IMR-90 (cell line): ENCODE measurements at regions not wholly inside any gene's neighbourhood (a gene's known extent, or its start where the extent isn't known, plus 50 kb on each side); places are given as distances from the start of the nearest gene placed in this dataset.
"Not testable (repeated sequence)": the region's sequence is repeated elsewhere in the genome, so short reads cannot be mapped to it uniquely, and the experiment has no call there.

Experiments
- ATAC-seq: fragments of 200-7000 bp; cut with Tn5 transposase; 2 replicates; pipeline ENCODE4 v1.9.1; 2020; ENCODE audit warnings: low read depth, mild to moderate bottlenecking, moderate library complexity
- BruUV-seq: library from RNA; stranded (reverse); fragments of 400-500 nt; replicated peaks from 2 replicates; lab custom pipeline; 2021; lab: Mats Ljungman, UMichigan
- CTCF ChIA-PET: fragments of 300-600 bp; formaldehyde crosslinking; extraction: SDS; loops from one replicate; lab custom pipeline; 2021; ENCODE audit warnings: antibody characterized with exemption; lab: Yijun Ruan, JAX
- POLR2A ChIA-PET: fragments of 300-600 bp; sonication (Branson Sonifier 250); formaldehyde crosslinking; loops from one replicate; lab custom pipeline; 2022; ENCODE audit warnings: antibody characterized with exemption; ENCODE audit not compliant: unreplicated experiment; lab: Charles Lee
- DNase-seq: peaks from one replicate; pipeline ENCODE4 v3.0.0; 2013
- H2AFZ ChIP-seq: replicated peaks from 2 replicates; pipeline ENCODE3; 2013; ENCODE audit warnings: low read length, mild to moderate bottlenecking; ENCODE audit not compliant: poor library complexity
- H2AK5ac ChIP-seq: 2 replicates; pipeline ENCODE4 v1.6.1; 2013; ENCODE audit warnings: low read depth, low read length, inconsistent platforms
- H2AK9ac ChIP-seq: replicated peaks from 2 replicates; pipeline ENCODE3; 2013; ENCODE audit warnings: mild to moderate bottlenecking, low read depth, low read length, moderate library complexity; ENCODE audit not compliant: poor library complexity
- H2BK120ac ChIP-seq: 2 replicates; pipeline ENCODE4 v1.6.1; 2013; ENCODE audit warnings: low read depth, low read length, inconsistent platforms
- H2BK15ac ChIP-seq: 3 replicates; pipeline ENCODE4 v1.6.1; 2013; ENCODE audit warnings: low read depth, low read length, inconsistent platforms
- H2BK20ac ChIP-seq: 2 replicates; pipeline ENCODE4 v1.6.1; 2013; ENCODE audit warnings: low read depth, mild to moderate bottlenecking, inconsistent platforms, low read length, moderate library complexity
- H2BK5ac ChIP-seq: 2 replicates; pipeline ENCODE4 v1.6.1; 2013; ENCODE audit warnings: mild to moderate bottlenecking, low read depth, low read length, inconsistent platforms; ENCODE audit not compliant: poor library complexity, severe bottlenecking
- H3K14ac ChIP-seq: replicated peaks from 2 replicates; pipeline ENCODE4 v1.6.1; 2013; ENCODE audit warnings: low read depth, low read length, inconsistent platforms
- H3K18ac ChIP-seq: 2 replicates; pipeline ENCODE4 v1.6.1; 2013; ENCODE audit warnings: low read depth, low read length, control low read depth
- H3K23ac ChIP-seq: 2 replicates; pipeline ENCODE4 v1.6.1; 2013; ENCODE audit warnings: low read depth, low read length, inconsistent platforms
- H3K27ac ChIP-seq: 2 replicates; pipeline ENCODE4 v1.5.1; 2013; ENCODE audit warnings: mild to moderate bottlenecking, control low read depth, low read length; ENCODE audit not compliant: insufficient read depth
- H3K27me3 ChIP-seq: 2 replicates; pipeline ENCODE4 v1.6.1; 2013; ENCODE audit warnings: low read length; ENCODE audit not compliant: control insufficient read depth, insufficient read depth
- H3K36me3 ChIP-seq: 2 replicates; pipeline ENCODE4 v1.6.1; 2013; ENCODE audit warnings: low read length, mixed read lengths; ENCODE audit not compliant: control insufficient read depth, insufficient read depth
- H3K4ac ChIP-seq: 2 replicates; pipeline ENCODE4 v1.6.1; 2013; ENCODE audit warnings: low read depth, low read length, inconsistent platforms
- H3K4me1 ChIP-seq: 2 replicates; pipeline ENCODE4 v1.6.1; 2013; ENCODE audit warnings: low read length, mixed read lengths; ENCODE audit not compliant: control insufficient read depth, insufficient read depth
- H3K4me2 ChIP-seq: 2 replicates; pipeline ENCODE4 v1.6.1; 2013; ENCODE audit warnings: low read depth, mild to moderate bottlenecking, control low read depth, low read length, moderate library complexity
- H3K4me3 ChIP-seq: 2 replicates; pipeline ENCODE4 v1.5.1; 2013; ENCODE audit warnings: low read depth, mild to moderate bottlenecking, control low read depth, low read length, moderate library complexity; ENCODE audit not compliant: insufficient read depth
- H3K56ac ChIP-seq: 2 replicates; pipeline ENCODE4 v1.6.1; 2013; ENCODE audit warnings: low read length, inconsistent platforms; ENCODE audit not compliant: insufficient read depth; ENCODE audit errors: extremely low read depth
- H3K79me1 ChIP-seq, 2 experiments: 2 replicates each; pipeline ENCODE4 v1.6.1; 2013; ENCODE audit warnings: low read length in 2 of 2, inconsistent platforms in 1 of 2, low read depth in 1 of 2
- H3K9ac ChIP-seq: 2 replicates; pipeline ENCODE4 v1.6.1; 2013; ENCODE audit warnings: low read depth, low read length, control low read depth
- H3K9me1 ChIP-seq: 2 replicates; pipeline ENCODE4 v1.6.1; 2013; ENCODE audit warnings: low read length, inconsistent platforms; ENCODE audit not compliant: insufficient read depth
- H3K9me3 ChIP-seq: 2 replicates; pipeline ENCODE4 v1.6.1; 2013; ENCODE audit warnings: low read length; ENCODE audit not compliant: control insufficient read depth, insufficient read depth
- H4K20me1 ChIP-seq: 2 replicates; pipeline ENCODE4 v1.6.1; 2013; ENCODE audit warnings: low read length, inconsistent platforms; ENCODE audit not compliant: insufficient read depth
- H4K5ac ChIP-seq: 2 replicates; pipeline ENCODE4 v1.6.1; 2013; ENCODE audit warnings: mild to moderate bottlenecking, low read depth, low read length, control low read depth
- H4K8ac ChIP-seq, 2 experiments: 2 replicates each; pipeline ENCODE4 v1.6.1; 2013; ENCODE audit warnings: low read depth in 2 of 2, low read length in 2 of 2, control low read depth in 1 of 2, inconsistent platforms in 1 of 2
- H4K91ac ChIP-seq: 2 replicates; pipeline ENCODE4 v1.6.1; 2013; ENCODE audit warnings: low read depth, low read length, inconsistent platforms; ENCODE audit not compliant: insufficient read depth
- MAFK ChIP-seq: IDR thresholded peaks from 2 replicates; pipeline ENCODE4 v1.6.1; 2012; ENCODE audit warnings: low read depth, low read length, improper control_type of control experiment
- MXI1 ChIP-seq: IDR thresholded peaks from 2 replicates; pipeline ENCODE4 v1.6.1; 2012; ENCODE audit warnings: low read depth, mild to moderate bottlenecking, low read length, moderate library complexity, borderline replicate concordance
- POLR2A ChIP-seq: IDR thresholded peaks from 2 replicates; pipeline ENCODE4 v1.6.1; 2012; ENCODE audit warnings: mild to moderate bottlenecking, low read depth, low read length
- WGBS, 2 experiments: methylation state at CpG; one replicate each; pipeline versions ENCODE4 v1.1.5 to v1.1.7; 2013; ENCODE audit warnings: missing lambda C conversion rate in 2 of 2; ENCODE audit not compliant: insufficient read length in 1 of 2; ENCODE audit errors: extremely low coverage in 2 of 2; 5-methylcytosine and 5-hydroxymethylcytosine counted together
- dilution Hi-C: fragments of 300-500 bp; cut with HindIII; formaldehyde crosslinking; loops from one replicate; pipeline ENCODE4 v1.14.3; 2018; ENCODE audit warnings: low sequenced_read_pairs; ENCODE audit not compliant: unreplicated experiment
- in situ Hi-C: fragments of 300-500 bp; cut with MboI; formaldehyde crosslinking; loops from 3 replicates; pipeline ENCODE4 v1.14.3; 2019; ENCODE audit warnings: low sequenced_read_pairs, inconsistent platforms, mixed read lengths
- intact Hi-C: fragments of 100-400 bp; cut with micrococcal nuclease; formaldehyde crosslinking; loops from 2 replicates; pipeline ENCODE4 v1.10.0; 2022

DNA sequence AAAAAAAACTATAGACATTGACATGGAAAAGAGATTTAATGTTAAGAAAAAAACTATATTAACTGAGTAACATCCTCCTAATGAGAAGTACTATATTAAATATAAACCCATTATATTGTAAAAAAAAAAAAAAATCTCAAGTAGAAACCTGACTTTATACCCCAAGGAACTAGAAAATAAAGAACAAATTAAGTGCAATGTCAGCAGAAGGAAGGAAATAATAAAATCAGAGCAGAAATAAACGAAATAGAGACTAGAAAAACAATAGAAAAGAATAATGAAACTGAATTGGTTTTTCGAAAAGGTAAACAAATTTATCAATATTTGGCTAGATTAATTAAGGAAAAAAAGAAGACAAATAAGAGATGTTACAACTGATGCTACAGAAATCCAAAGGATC lies 329.1 kb upstream of the ZNF608 start:
- Histone ChIP-seq H3K4me3 (no peak overlapping the region), H2AK5ac (no peak overlapping the region), H3K27me3 (no peaks in the 10 kb centered on the region), H3K56ac (no peak overlapping the region), H3K4me1 (no peaks in the 10 kb centered on the region), H2BK120ac (no peak overlapping the region), H3K14ac (no peak overlapping the region), H3K18ac (no peak overlapping the region), H4K5ac (no peak overlapping the region), H4K20me1 (no peaks in the 10 kb centered on the region), H2AK9ac (no peak overlapping the region), H3K4me2 (no peak overlapping the region), H3K36me3 (no peaks in the 10 kb centered on the region), H3K27ac (no peak overlapping the region), H2BK15ac (no peak overlapping the region), H4K8ac (no peak overlapping the region), H3K4ac (no peak overlapping the region), H3K9ac (no peak overlapping the region), H3K23ac (no peak overlapping the region), H2AFZ (no peak overlapping the region), H4K91ac (no peak overlapping the region), H2BK5ac (no peak overlapping the region), H3K79me1 (no peaks in the 10 kb centered on the region), H2BK20ac (no peak overlapping the region), H3K9me1 (no peaks in the 10 kb centered on the region), H3K9me3 (peaks cover 11% of the 10 kb centered on the region; the same call in 1 of the 2 replicates)
- ATAC-seq = no peak
- dilution Hi-C loops (no loop called here), in situ Hi-C loops (no loop called here), intact Hi-C loops (no loop called here)
- TF ChIP-seq POLR2A (no peak), MAFK (peak; percentile 81), MXI1 (no peak)
- WGBS, 2 experiments = no CpG with 5 or more reads among the region's 2 CpGs
- POLR2A ChIA-PET = no interaction called here
- no peak for DNase-seq
- BruUV-seq = no TSS peak
- CTCF ChIA-PET = no interaction called here

DNA sequence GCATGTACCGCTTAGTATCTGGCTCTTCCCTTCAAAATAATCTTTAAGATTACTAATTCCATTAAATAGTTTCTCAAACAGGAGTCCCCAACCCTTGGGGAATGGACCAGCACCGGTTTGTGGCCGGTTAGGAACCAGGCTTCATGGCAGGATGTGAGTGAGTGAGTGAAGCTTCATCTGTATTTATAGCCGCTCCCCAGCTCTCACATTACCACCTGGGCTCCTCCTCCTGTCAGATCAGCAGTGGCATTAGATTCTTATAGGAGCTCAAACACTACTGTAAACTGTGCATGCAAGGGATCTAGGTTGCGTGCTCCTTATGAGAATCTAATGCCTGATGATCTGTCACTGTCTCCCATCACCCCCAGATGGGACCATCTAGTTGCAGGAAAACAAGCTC lies 332.6 kb upstream of the ZNF608 start:
- intact Hi-C loops, BruUV-seq, H2BK20ac ChIP-seq, in situ Hi-C loops, H2AFZ ChIP-seq, H3K9ac ChIP-seq, H3K18ac ChIP-seq, H4K5ac ChIP-seq, H3K9me3 ChIP-seq, H2BK15ac ChIP-seq, POLR2A ChIA-PET, H3K27me3 ChIP-seq, ATAC-seq, DNase-seq, H2AK9ac ChIP-seq, H3K27ac ChIP-seq, H4K20me1 ChIP-seq, H3K4me1 ChIP-seq, H3K23ac ChIP-seq, H3K56ac ChIP-seq, H3K14ac ChIP-seq, dilution Hi-C loops, H3K9me1 ChIP-seq, H2BK5ac ChIP-seq, H3K4me2 ChIP-seq, H3K4ac ChIP-seq, H2AK5ac ChIP-seq, H4K91ac ChIP-seq, H3K79me1 ChIP-seq, H4K8ac ChIP-seq, H3K4me3 ChIP-seq, H2BK120ac ChIP-seq, H3K36me3 ChIP-seq: not testable (repeated sequence)
- no CpG with 5 or more reads among the region's 5 CpGs for WGBS, 2 experiments
- CTCF ChIA-PET = interaction anchor here (0.6 kb wide), 1 partner anchor 1068 kb away, joined by 4 read pairs; no protein-coding TSS in a partner anchor
